D721Med (cell line): ENCODE measurements at regions not wholly inside any gene's neighbourhood (a gene's known extent, or its start where the extent isn't known, plus 50 kb on each side); places are given as distances from the start of the nearest gene placed in this dataset.

Experiments
- DNase-seq: peaks from one replicate; pipeline ENCODE4 v3.0.0; 2011; ENCODE audit warnings: low spot score; ENCODE audit not compliant: insufficient read length
- FAIRE-seq: peaks from 2 replicates; lab custom pipeline; 2011; peaks lifted over from hg19 to GRCh38; lab: Jason Lieb, UNC
- TF ChIP-seq, protein P1 (sequence below): IDR thresholded peaks from 2 replicates; pipeline ENCODE4 v1.5.1; 2012; ENCODE audit warnings: mild to moderate bottlenecking, control low read depth; ENCODE audit not compliant: insufficient read depth; ENCODE audit errors: missing control alignments

DNA sequence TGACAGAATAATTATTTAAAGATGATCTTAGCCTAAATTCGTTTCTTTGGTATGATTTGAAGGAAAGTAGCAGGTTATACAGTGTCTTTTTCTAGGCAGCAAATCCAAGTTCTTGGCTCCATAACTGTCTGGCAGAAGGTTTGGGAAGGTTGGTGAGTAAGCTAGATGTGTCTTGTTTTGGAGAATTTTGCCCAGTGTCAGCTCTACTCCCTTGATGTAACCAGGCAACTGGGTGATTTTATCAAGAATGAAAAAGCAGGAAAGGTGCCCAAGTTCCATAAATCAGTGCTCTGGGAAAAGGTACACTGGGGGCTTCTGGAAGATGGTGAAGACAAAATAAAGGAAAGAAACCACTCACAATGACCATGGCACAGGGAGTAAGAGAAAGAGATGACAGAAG lies 71.5 kb upstream of the USP47 start:
- FAIRE-seq (no peak), DNase-seq (no peak)
- TF ChIP-seq, protein P1, sequence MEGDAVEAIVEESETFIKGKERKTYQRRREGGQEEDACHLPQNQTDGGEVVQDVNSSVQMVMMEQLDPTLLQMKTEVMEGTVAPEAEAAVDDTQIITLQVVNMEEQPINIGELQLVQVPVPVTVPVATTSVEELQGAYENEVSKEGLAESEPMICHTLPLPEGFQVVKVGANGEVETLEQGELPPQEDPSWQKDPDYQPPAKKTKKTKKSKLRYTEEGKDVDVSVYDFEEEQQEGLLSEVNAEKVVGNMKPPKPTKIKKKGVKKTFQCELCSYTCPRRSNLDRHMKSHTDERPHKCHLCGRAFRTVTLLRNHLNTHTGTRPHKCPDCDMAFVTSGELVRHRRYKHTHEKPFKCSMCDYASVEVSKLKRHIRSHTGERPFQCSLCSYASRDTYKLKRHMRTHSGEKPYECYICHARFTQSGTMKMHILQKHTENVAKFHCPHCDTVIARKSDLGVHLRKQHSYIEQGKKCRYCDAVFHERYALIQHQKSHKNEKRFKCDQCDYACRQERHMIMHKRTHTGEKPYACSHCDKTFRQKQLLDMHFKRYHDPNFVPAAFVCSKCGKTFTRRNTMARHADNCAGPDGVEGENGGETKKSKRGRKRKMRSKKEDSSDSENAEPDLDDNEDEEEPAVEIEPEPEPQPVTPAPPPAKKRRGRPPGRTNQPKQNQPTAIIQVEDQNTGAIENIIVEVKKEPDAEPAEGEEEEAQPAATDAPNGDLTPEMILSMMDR = no peak

DNA sequence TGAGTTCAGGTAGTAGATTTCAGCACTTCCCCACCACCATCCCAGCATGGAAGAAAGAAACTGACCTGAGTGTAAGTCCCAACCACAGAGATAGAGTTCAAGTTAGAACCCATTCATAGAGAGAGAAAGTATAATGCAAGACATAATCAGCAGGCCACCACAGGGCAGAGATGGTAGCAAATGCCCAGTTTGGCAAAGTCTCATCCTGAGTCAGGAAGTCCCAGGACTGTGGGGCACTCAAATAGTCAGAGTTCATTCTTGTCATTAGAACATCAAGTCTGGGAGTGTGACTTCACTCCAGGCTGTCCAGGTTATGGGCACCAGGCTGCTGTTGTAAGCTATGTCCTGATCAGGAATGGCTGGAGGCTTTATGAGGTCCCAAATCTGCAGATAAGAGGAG lies 72.0 kb upstream of the USP47 start:
- TF ChIP-seq, protein P1 = no peak
- no peak for DNase-seq
- no peak for FAIRE-seq

DNA sequence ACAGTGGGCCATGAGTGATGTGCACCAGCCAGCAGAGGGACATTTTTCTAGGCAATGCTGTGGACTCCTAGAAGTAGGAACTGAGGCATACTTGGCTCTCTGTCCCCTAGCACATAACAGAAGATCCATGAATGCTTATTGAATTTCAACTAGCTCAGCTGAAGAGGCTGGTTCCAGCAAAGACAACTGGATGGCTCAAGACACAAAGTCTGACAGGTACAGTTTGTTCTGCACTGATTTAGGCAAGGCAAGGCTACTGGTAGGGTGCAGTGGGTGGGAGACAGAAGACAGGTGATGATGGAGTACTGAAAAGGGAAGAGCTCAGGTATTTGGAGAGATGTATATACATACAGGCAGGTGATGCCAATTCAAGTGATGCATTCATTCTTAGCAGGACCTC lies 72.4 kb upstream of the USP47 start:
- no peak for FAIRE-seq
- DNase-seq = no peak
- TF ChIP-seq, protein P1 = no peak

DNA sequence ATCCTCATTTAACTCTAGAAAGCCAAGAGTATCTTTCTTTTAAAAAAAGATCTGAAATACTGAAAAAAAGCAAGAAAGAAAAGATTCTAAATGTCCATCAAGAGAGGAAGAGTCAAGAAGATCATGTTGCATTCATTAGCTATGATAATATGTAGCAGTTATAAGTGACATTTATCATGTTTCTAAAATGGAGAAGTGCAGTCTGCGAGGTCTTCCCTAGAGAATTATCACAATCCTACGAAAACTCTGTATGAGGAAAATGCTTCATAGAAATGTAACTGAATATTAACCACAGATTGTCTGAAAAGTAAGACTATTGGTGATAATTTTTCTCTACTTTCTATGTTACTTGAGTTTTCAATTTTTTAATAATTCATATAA lies 77.4 kb upstream of the USP47 start:
- no peak for DNase-seq
- TF ChIP-seq, protein P1 = no peak
- no peak for FAIRE-seq

DNA sequence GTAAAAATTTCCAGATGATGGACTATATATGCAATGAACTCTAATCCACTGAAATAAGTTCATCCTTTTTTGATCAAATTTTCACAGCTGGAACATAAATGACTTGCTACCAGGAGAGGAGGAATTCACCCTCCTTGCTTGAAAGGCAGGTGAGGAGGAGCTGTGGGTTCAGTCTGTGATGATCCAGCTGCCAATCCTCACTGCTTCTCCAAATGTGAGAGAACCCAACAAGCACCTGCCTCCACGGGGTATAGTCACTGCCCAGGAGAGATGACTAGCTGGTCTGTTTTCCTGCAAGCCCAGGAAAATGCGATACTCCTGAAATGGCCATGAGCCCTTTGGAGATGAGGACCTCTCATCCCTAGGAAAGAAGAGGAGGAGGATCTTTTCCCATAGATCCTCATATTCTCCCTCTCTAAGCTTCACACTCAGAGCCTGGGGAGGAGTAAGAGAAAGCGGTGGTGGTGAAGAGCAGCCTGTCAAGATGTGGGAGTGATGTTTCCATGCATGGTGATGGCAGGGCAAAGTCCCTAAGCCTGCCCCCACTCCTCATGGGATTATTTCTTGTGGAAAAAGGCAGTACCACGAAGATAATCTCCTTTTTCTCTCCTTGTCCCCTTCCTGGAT lies 77.9 kb upstream of the USP47 start:
- FAIRE-seq (no peak), DNase-seq (no peak)
- TF ChIP-seq, protein P1 = no peak

DNA sequence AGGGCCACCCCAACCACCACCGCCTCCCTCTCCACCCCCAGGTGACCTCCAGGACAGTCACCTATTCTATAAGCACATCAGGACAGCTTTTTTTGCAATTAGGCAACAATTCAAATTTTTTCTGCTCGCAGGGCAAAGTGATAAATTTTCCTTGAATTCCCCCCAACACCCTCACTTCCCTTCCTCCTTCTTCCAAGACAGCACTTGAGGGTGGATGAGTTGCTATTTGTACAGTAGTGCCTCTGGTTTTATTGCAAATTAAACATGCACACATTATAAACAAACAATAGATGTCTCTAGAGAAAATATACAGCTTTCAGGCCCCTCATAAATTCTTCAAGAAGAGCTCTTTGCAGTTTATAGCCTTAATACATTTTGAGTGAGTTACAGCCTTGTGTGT lies 80.9 kb upstream of the USP47 start:
- TF ChIP-seq, protein P1 = no peak
- DNase-seq = no peak
- FAIRE-seq = no peak

DNA sequence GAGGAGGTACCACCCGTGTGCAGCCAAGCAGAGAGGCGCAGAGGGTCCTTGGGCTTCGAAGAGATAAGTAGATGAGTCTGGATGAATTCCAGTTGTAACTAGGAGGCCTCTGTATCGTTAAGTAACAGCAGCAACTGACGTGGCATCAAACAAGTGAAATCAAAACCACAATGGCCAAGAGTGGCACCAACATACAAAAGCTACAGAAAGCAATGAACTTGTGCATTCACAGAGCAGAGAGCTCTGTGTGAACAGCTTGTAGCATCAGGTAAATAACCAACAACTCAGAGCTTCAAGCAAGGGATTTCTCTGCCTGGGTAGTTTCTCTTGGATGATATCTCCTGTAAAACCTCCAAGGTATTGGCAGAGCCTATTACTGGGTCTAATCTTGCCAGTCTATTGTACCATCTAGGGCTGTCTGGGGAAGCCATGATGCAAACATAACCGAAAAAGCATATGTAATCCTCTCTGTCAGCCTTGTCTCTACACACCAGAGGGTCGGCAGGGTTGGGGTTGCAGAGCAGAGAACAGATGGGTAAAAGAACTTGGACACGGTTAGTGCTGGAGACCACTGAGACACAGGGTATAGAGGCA lies 83.1 kb upstream of the USP47 start:
- FAIRE-seq = no peak
- TF ChIP-seq, protein P1 = no peak
- no peak for DNase-seq
